BLaER1 treated with 17β-estradiol and CSF1 and Interleukin-3, amounts not matched to agents 10 nM and 100 nM (cell line): ENCODE measurements at regions not wholly inside any gene's neighbourhood (a gene's known extent, or its start where the extent isn't known, plus 50 kb on each side); places are given as distances from the start of the nearest gene placed in this dataset.
A peak's percentile ranks its signal among the peaks of the same experiment; 100 is the strongest.
"Not testable (repeated sequence)": the region's sequence is repeated elsewhere in the genome, so short reads cannot be mapped to it uniquely, and the experiment has no call there.

Experiments
- H3K27ac ChIP-seq, 11 experiments: shearing (Covaris generic); formaldehyde crosslinking; 2 replicates each; pipeline ENCODE4 v1.8.1; 2022
- H3K27me3 ChIP-seq, 11 experiments: shearing (Covaris generic); formaldehyde crosslinking; 2 replicates each; pipeline ENCODE4 v1.8.1; 2022
- H3K36me3 ChIP-seq, 11 experiments: shearing (Covaris generic); formaldehyde crosslinking; 2 replicates each; pipeline ENCODE4 v1.8.1; 2022
- H3K4me1 ChIP-seq, 10 experiments: shearing (Covaris generic); formaldehyde crosslinking; 2 replicates each; pipeline ENCODE4 v1.8.1; 2022
- H3K4me2 ChIP-seq, 11 experiments: shearing (Covaris generic); formaldehyde crosslinking; 2 replicates each; pipeline ENCODE4 v1.8.1; 2022
- H3K4me3 ChIP-seq, 10 experiments: shearing (Covaris generic); formaldehyde crosslinking; 2 replicates each; pipeline ENCODE4 v1.8.1; 2022
- H3K9ac ChIP-seq, 11 experiments: shearing (Covaris generic); formaldehyde crosslinking; 2 replicates each; pipeline ENCODE4 v1.8.1; 2022
- H3K9me3 ChIP-seq, 11 experiments: shearing (Covaris generic); formaldehyde crosslinking; replicated peaks in 1 of 11; 2 replicates each; pipeline ENCODE4 v1.8.1; 2022
- H4K20me1 ChIP-seq, 11 experiments: shearing (Covaris generic); formaldehyde crosslinking; 2 replicates each; pipeline ENCODE4 v1.8.1; 2022
- Cebpa-rat ChIP-seq, 11 experiments: shearing (Covaris generic); IDR thresholded peaks; 2 replicates each; pipeline ENCODE4 v1.8.1; 2022

GRCh38 chr7:149606826-149607225 is 109.2 kb upstream of the ZNF746 start:
- Histone ChIP-seq H3K4me3 (no peak overlapping the region), H3K4me1 (peaks cover 0 to 3% (median 0%) of the 10 kb centered on the region in 10 experiments; a peak in 3 of 20 replicates), H4K20me1 (peaks cover 0 to 70% (median 11%) of the 10 kb centered on the region in 11 experiments; a peak in 13 of 22 replicates), H3K9ac (no peak overlapping the region), H3K36me3 (peaks cover 89 to 100% (median 95%) of the 10 kb centered on the region in 11 experiments), H3K9me3 (peaks cover 0 to 7% (median 0%) of the 10 kb centered on the region in 11 experiments; a peak in 3 of 22 replicates), H3K4me2 (no peak overlapping the region), H3K27ac (no peak overlapping the region), H3K27me3 (no peaks in the 10 kb centered on the region)
- TF ChIP-seq Cebpa-rat (IDR thresholded peaks at IDR 0.05) = no peak

- H4K20me1 ChIP-seq = peaks cover 0 to 69% (median 11%) of the 10 kb centered on the region in 11 experiments; a peak in 13 of 22 replicates
- no peak overlapping the region for H3K27ac ChIP-seq
- no peak overlapping the region for H3K4me2 ChIP-seq
- peaks cover 7 to 15% (median 11%) of the 10 kb centered on the region in 10 experiments for H3K4me1 ChIP-seq
- peaks cover 0 to 7% (median 0%) of the 10 kb centered on the region in 11 experiments; a peak in 3 of 22 replicates for H3K9me3 ChIP-seq
- H3K27me3 ChIP-seq = no peaks in the 10 kb centered on the region
- no peak for TF ChIP-seq Cebpa-rat (IDR thresholded peaks at IDR 0.05)
- H3K36me3 ChIP-seq = peaks cover 82 to 100% (median 95%) of the 10 kb centered on the region in 11 experiments
- no peak overlapping the region for H3K9ac ChIP-seq
- H3K4me3 ChIP-seq = no peak overlapping the region
These were observed 108.1 kb upstream of the ZNF746 start for GRCh38 chr7:149605696-149606095.

GRCh38 chr7:149604521-149604920 is 106.9 kb upstream of the ZNF746 start:
- TF ChIP-seq Cebpa-rat (IDR thresholded peaks at IDR 0.05) = no peak
- H4K20me1 ChIP-seq = peaks cover 7 to 72% (median 21%) of the 10 kb centered on the region in 11 experiments; a peak in 15 of 22 replicates
- H3K9me3 ChIP-seq = peaks cover 0 to 7% (median 0%) of the 10 kb centered on the region in 11 experiments; a peak in 3 of 22 replicates
- H3K4me3 ChIP-seq = no peak overlapping the region
- H3K9ac ChIP-seq = no peak overlapping the region
- H3K27ac ChIP-seq = no peak overlapping the region
- peaks cover 19 to 26% (median 23%) of the 10 kb centered on the region in 10 experiments for H3K4me1 ChIP-seq
- peaks cover 73 to 98% (median 85%) of the 10 kb centered on the region in 11 experiments for H3K36me3 ChIP-seq
- H3K27me3 ChIP-seq = no peaks in the 10 kb centered on the region
- no peak overlapping the region for H3K4me2 ChIP-seq

DNA sequence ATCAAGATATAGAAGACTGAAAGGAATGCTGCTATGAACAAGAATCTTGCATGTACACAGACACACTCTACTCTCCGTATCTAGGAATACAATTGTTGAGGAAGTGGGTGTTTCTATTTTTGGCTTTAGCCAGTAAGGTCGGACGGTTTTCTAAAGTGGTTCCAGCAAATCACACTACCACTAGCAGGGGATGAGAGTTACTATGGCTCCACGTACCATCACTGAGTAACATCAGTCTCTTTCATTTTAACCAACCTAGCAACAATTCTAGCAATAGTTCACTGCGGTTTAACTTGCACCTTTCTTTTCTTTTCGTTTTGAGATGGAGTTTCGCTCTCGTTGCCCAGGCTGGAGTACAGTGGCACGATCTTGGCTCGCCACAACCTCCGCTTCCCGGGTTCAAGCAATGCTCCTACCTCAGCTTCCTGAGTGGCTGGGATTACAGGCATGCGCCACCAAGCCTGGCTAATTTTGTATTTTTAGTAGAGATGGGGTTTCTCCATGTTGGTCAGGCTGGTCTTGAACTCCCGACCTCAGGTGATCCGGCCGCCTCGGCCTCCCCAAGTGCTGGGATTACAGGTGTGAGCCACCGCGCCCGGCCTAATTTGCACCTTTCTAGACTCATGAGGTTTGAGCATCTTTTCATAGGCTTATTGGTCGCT is 103.2 kb upstream of the ZNF746 start:
- Histone ChIP-seq H3K4me1 (peaks cover 21 to 31% (median 26%) of the 10 kb centered on the region in 10 experiments), H4K20me1 (peaks cover 13 to 88% (median 29%) of the 10 kb centered on the region in 11 experiments; a peak in 15 of 22 replicates), H3K36me3 (peaks cover 69 to 96% (median 80%) of the 10 kb centered on the region in 11 experiments), H3K4me2 (peak overlapping the region; percentile 38 to 69 (median 58))
- not testable (repeated sequence) for H3K27ac ChIP-seq, H3K9ac ChIP-seq, H3K4me3 ChIP-seq, H3K9me3 ChIP-seq, H3K27me3 ChIP-seq

DNA sequence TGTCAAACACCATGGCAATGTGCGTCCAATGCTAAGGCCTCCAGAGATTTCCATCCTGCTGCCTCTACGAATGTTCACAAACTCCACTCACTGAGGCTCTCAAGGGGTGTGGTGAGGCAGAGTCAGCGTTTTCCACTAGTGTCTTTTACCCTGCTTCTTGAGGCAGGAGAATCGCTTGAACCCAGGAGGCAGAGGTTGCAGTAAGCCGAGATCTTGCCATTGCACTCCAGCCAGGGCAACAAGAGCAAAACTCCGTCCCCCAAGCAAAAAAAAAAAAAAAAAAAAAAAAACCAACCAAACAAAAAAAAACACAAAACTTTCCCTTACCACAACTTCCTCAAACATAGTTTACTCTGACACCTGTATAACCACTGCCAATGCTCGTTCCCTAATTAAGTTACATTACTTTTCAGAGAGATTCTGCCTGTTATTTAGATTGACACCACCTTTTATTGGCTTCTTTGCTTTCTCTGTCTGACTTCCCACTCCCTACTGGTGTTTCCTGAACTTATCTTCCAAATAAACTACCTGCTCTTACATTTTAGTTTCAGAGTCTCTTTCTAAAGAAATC is 102.1 kb upstream of the ZNF746 start:
- Histone ChIP-seq H3K27ac (no peak overlapping the region), H4K20me1 (peaks cover 13 to 88% (median 27%) of the 10 kb centered on the region in 11 experiments; a peak in 15 of 22 replicates), H3K9me3 (no peaks in the 10 kb centered on the region; a peak in 1 of 22 replicates), H3K4me3 (no peak overlapping the region), H3K9ac (no peak overlapping the region), H3K36me3 (peaks cover 74 to 96% (median 85%) of the 10 kb centered on the region in 11 experiments), H3K27me3 (no peaks in the 10 kb centered on the region), H3K4me1 (peaks cover 21 to 31% (median 26%) of the 10 kb centered on the region in 10 experiments), H3K4me2 (peak overlapping the region in 10 of 11 experiments; percentile 15 to 66 (median 32); a peak in 15 of 22 replicates)
- TF ChIP-seq Cebpa-rat (IDR thresholded peaks at IDR 0.05) = no peak

DNA sequence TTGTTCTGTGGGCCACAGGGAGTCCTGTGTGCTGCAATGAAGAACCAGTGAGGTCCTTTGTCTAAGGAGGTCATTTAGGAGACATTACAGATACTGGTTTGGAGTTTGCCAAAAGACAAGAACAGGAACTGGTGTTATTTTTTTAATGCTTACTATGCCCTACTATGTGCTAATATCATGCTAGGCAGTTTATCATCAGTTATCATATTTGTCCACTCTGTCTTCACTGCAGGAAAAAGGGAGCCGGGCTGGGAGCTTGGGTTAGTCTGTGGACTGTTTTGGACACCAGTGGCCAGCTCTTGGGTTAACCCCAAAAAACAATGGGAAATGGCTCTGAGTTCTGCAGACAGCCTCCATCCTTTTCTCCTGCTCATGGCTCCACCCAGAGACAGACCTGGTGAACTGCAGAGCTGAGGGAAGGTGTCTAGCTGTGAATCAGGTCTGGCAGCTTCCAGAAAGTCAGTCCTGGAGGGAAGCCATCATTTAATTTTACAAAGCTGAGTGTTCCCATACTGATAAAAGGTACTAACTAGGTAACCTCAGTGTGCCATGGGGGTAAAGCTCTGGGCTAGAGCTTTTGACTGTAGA is 101.2 kb upstream of the ZNF746 start:
- Histone ChIP-seq H3K4me1 (peaks cover 21 to 31% (median 26%) of the 10 kb centered on the region in 10 experiments), H3K36me3 (peaks cover 66 to 96% (median 84%) of the 10 kb centered on the region in 11 experiments), H3K9ac (no peak overlapping the region), H4K20me1 (peaks cover 13 to 80% (median 27%) of the 10 kb centered on the region in 11 experiments; a peak in 15 of 22 replicates), H3K4me3 (no peak overlapping the region), H3K4me2 (no peak overlapping the region; a peak in 1 of 22 replicates), H3K27me3 (no peaks in the 10 kb centered on the region), H3K27ac (no peak overlapping the region), H3K9me3 (no peaks in the 10 kb centered on the region; a peak in 1 of 22 replicates)
- no peak for TF ChIP-seq Cebpa-rat (IDR thresholded peaks at IDR 0.05)

GRCh38 chr7:149597789-149598188 is 100.2 kb upstream of the ZNF746 start:
- not testable (repeated sequence) for H3K4me2 ChIP-seq, H3K27me3 ChIP-seq, H3K9me3 ChIP-seq, H3K27ac ChIP-seq, H3K9ac ChIP-seq, H3K4me3 ChIP-seq
- H3K36me3 ChIP-seq = peaks cover 66 to 96% (median 83%) of the 10 kb centered on the region in 11 experiments
- H4K20me1 ChIP-seq = peaks cover 13 to 75% (median 27%) of the 10 kb centered on the region in 11 experiments; a peak in 15 of 22 replicates
- H3K4me1 ChIP-seq = peaks cover 21 to 31% (median 26%) of the 10 kb centered on the region in 10 experiments

GRCh38 chr7:149595541-149595940 is 97.9 kb upstream of the ZNF746 start:
- Histone ChIP-seq H4K20me1 (peaks cover 17 to 74% (median 24%) of the 10 kb centered on the region in 11 experiments; a peak in 16 of 22 replicates), H3K36me3 (peaks cover 76 to 96% (median 85%) of the 10 kb centered on the region in 11 experiments), H3K4me3 (no peak overlapping the region), H3K27ac (no peak overlapping the region), H3K4me2 (no peak overlapping the region), H3K9ac (no peak overlapping the region), H3K4me1 (peaks cover 11 to 16% (median 14%) of the 10 kb centered on the region in 10 experiments), H3K9me3 (no peaks in the 10 kb centered on the region), H3K27me3 (no peaks in the 10 kb centered on the region)
- TF ChIP-seq Cebpa-rat (IDR thresholded peaks at IDR 0.05) = no peak

DNA sequence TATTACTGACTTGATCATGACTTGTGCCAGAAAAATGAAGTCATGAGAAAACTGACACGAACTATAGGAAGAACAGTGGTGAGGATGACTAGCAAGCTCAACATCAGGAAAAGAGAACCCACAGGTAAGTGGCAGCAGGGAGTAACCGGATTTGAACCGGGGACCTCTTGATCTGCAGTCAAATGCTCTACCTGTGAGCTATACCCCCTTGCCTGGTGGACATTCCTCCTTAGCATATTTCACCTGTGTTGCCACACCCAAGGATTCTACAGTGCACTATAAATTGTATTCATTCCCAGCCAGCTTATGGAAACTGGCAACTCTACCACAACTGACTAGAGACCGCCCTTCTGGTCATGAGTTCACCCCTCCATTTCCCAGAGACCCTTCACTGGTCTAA is 97.5 kb upstream of the ZNF746 start:
- Histone ChIP-seq H4K20me1 (peaks cover 13 to 75% (median 24%) of the 10 kb centered on the region in 11 experiments; a peak in 16 of 22 replicates), H3K27me3 (no peaks in the 10 kb centered on the region), H3K4me3 (no peak overlapping the region), H3K36me3 (peaks cover 81 to 98% (median 90%) of the 10 kb centered on the region in 11 experiments), H3K9ac (no peak overlapping the region), H3K9me3 (no peaks in the 10 kb centered on the region), H3K4me1 (peaks cover 6 to 12% (median 10%) of the 10 kb centered on the region in 10 experiments), H3K4me2 (no peak overlapping the region), H3K27ac (no peak overlapping the region)
- no peak for TF ChIP-seq Cebpa-rat (IDR thresholded peaks at IDR 0.05)
